CD4-positive, alpha-beta T cell treated with Interleukin-17A for 4 hours (primary cell): ENCODE measurements at regions not wholly inside any gene's neighbourhood (a gene's known extent, or its start where the extent isn't known, plus 50 kb on each side); places are given as distances from the start of the nearest gene placed in this dataset.
"Not testable (repeated sequence)": the region's sequence is repeated elsewhere in the genome, so short reads cannot be mapped to it uniquely, and the experiment has no call there.

Experiments used
- DNase-seq: peaks from one replicate; pipeline ENCODE4 v3.0.0-alpha.2; 2020; ENCODE audit warnings: mixed read lengths

GRCh38 chr15:70238917-70239316 lies 141.2 kb upstream of the TLE3 start:
- no peak for DNase-seq

- no peak for DNase-seq
Measured at GRCh38 chr15:70237626-70238025, 139.9 kb upstream of the TLE3 start.

- DNase-seq, result no peak
Measured at GRCh38 chr15:70236341-70237086, 138.8 kb upstream of the TLE3 start.

GRCh38 chr15:70235347-70235746 lies 137.6 kb upstream of the TLE3 start:
- DNase-seq, result no peak

GRCh38 chr15:70234256-70234905 lies 136.7 kb upstream of the TLE3 start:
- DNase-seq, result no peak

GRCh38 chr15:70231484-70231883 lies 133.8 kb upstream of the TLE3 start:
- DNase-seq, result no peak

GRCh38 chr15:70227918-70228317 lies 130.2 kb upstream of the TLE3 start:
- not testable (repeated sequence) for DNase-seq

- no peak for DNase-seq
Measured at GRCh38 chr15:70227147-70227546, 129.4 kb upstream of the TLE3 start.

- no peak for DNase-seq
Measured at GRCh38 chr15:70226337-70226980, 128.7 kb upstream of the TLE3 start.

GRCh38 chr15:70225416-70225815 lies 127.7 kb upstream of the TLE3 start:
- DNase-seq, result no peak

- no peak for DNase-seq
Measured at GRCh38 chr15:70222606-70223005, 124.9 kb upstream of the TLE3 start.

GRCh38 chr15:70220490-70221096 lies 122.9 kb upstream of the TLE3 start:
- no peak for DNase-seq

GRCh38 chr15:70219966-70220365 lies 122.2 kb upstream of the TLE3 start:
- no peak for DNase-seq

- no peak for DNase-seq
Measured at GRCh38 chr15:70219256-70219895, 121.7 kb upstream of the TLE3 start.

GRCh38 chr15:70217226-70218160 lies 119.8 kb upstream of the TLE3 start:
- no peak for DNase-seq

GRCh38 chr15:70215951-70216350 lies 118.2 kb upstream of the TLE3 start:
- no peak for DNase-seq

- DNase-seq, result no peak
Measured at GRCh38 chr15:70214941-70215635, 117.4 kb upstream of the TLE3 start.

- DNase-seq, result no peak
Measured at GRCh38 chr15:70214276-70214675, 116.6 kb upstream of the TLE3 start.

GRCh38 chr15:70213794-70214193 lies 116.1 kb upstream of the TLE3 start:
- no peak for DNase-seq

GRCh38 chr15:70212963-70213315 lies 115.2 kb upstream of the TLE3 start:
- no peak for DNase-seq

GRCh38 chr15:70212286-70212962 lies 114.7 kb upstream of the TLE3 start:
- DNase-seq, result no peak
